Suprapubic skin (tissue), 4 donors: ENCODE measurements at regions not wholly inside any gene's neighbourhood (a gene's known extent, or its start where the extent isn't known, plus 50 kb on each side); places are given as distances from the start of the nearest gene placed in this dataset.
A peak's percentile ranks its signal among the peaks of the same experiment; 100 is the strongest.
"Not testable (repeated sequence)": the region's sequence is repeated elsewhere in the genome, so short reads cannot be mapped to it uniquely, and the experiment has no call there.

Source experiments
- DNase-seq, 2 donors: peaks; one replicate each; pipeline ENCODE4 v3.0.0-alpha.2; 2019; ENCODE audit warnings: low spot score in 2 of 2
- H3K27ac ChIP-seq: fragments of 200-600 bp; sonication (generic); one replicate; pipeline ENCODE4 v1.5.1; 2019
- H3K27me3 ChIP-seq: fragments of 200-600 bp; sonication (generic); one replicate; pipeline ENCODE4 v1.5.1; 2019
- H3K36me3 ChIP-seq: fragments of 200-600 bp; sonication (generic); one replicate; pipeline ENCODE4 v1.5.1; 2019
- H3K4me1 ChIP-seq: fragments of 200-600 bp; sonication (generic); one replicate; pipeline ENCODE4 v1.5.1; 2019
- H3K4me3 ChIP-seq: fragments of 200-600 bp; sonication (generic); one replicate; pipeline ENCODE4 v1.5.1; 2019; ENCODE audit warnings: mild to moderate bottlenecking
- H3K9me3 ChIP-seq: fragments of 200-600 bp; sonication (generic); one replicate; pipeline ENCODE4 v1.5.1; 2019
- WGBS: methylation state at CpG from one replicate; pipeline ENCODE4 v1.1.5; 2018; 5-methylcytosine and 5-hydroxymethylcytosine counted together
- TF ChIP-seq, protein P1 (sequence below), 2 donors: fragments of 200-600 bp in 1 of 2; fragments of 450-650 bp in 1 of 2; sonication (generic) in 1 of 2; IDR thresholded peaks; one replicate each; pipeline ENCODE4 v1.5.1; 2016 to 2019; ENCODE audit warnings: antibody characterized with exemption in 2 of 2, mild to moderate bottlenecking in 1 of 2, moderate library complexity in 1 of 2

DNA sequence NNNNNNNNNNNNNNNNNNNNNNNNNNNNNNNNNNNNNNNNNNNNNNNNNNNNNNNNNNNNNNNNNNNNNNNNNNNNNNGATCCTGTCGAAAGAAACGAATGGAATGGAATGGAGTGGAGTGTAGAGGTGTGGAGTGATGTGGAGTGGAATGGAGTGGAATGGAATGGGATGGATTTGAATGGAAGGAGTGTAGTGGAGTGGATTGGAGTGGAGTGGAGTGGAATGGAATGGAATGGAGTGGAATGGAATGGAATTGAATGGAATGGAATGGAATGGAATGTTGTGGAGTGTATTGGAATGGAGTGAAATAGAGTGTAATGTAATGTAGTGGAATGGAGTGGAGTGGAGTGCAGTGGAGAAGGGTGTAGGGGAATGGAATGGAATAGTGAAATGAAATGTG lies 1275.4 kb upstream of the TPTE start:
- H3K4me3 ChIP-seq, H3K27ac ChIP-seq, DNase-seq, H3K27me3 ChIP-seq, H3K36me3 ChIP-seq, H3K4me1 ChIP-seq: not testable (repeated sequence)
- peaks cover 18% of the 10 kb centered on the region for H3K9me3 ChIP-seq
- WGBS: 39% methylated on average over 2 of the region's 2 CpGs

DNA sequence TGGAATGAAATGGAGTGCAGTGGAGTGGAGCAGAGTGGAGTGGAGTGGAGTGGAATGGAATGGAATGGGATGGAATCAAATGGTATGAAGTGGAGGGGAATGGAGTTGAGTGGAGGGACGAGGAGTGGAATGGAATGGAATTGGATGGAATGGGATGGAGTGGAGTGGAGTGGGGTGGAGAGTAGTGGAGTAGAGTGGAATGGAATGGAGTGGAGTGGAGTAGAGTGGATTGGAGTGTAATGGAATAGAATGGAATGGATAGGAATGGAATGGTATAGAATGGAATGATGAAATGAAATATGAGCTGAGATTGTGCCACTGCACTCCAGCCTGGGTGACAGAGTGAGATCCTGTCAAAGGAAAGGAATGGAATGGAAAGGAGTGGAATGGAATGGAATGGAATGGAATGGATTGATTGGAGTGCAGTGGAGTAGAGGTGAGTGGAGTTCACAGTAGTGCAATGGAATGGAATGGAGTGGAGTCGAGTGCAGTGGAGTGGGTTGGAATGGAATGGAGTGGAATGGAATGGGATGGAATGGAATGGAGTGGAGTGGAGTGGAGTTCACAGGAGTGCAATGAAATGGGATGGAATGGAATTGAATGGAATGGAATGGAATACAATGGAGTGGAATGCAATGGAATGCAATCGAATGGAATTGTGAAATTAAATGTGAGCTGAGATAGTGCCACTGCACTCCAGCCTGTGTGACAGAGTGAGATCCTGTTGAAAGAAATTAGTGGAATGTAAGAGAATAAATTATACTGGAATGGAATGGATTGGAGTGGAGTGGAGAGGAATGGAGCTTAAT lies 1274.7 kb upstream of the TPTE start:
- TF ChIP-seq, protein P1, sequence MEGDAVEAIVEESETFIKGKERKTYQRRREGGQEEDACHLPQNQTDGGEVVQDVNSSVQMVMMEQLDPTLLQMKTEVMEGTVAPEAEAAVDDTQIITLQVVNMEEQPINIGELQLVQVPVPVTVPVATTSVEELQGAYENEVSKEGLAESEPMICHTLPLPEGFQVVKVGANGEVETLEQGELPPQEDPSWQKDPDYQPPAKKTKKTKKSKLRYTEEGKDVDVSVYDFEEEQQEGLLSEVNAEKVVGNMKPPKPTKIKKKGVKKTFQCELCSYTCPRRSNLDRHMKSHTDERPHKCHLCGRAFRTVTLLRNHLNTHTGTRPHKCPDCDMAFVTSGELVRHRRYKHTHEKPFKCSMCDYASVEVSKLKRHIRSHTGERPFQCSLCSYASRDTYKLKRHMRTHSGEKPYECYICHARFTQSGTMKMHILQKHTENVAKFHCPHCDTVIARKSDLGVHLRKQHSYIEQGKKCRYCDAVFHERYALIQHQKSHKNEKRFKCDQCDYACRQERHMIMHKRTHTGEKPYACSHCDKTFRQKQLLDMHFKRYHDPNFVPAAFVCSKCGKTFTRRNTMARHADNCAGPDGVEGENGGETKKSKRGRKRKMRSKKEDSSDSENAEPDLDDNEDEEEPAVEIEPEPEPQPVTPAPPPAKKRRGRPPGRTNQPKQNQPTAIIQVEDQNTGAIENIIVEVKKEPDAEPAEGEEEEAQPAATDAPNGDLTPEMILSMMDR (IDR thresholded peaks at IDR 0.05): peak in 1 of 2 donors; percentile 10
- H3K27me3 ChIP-seq, H3K27ac ChIP-seq, H3K4me3 ChIP-seq, H3K36me3 ChIP-seq, H3K4me1 ChIP-seq: not testable (repeated sequence)
- peaks cover 18% of the 10 kb centered on the region for H3K9me3 ChIP-seq
- 60% methylated on average over 3 of the region's 3 CpGs for WGBS
- DNase-seq: peak; percentile 38 to 46

DNA sequence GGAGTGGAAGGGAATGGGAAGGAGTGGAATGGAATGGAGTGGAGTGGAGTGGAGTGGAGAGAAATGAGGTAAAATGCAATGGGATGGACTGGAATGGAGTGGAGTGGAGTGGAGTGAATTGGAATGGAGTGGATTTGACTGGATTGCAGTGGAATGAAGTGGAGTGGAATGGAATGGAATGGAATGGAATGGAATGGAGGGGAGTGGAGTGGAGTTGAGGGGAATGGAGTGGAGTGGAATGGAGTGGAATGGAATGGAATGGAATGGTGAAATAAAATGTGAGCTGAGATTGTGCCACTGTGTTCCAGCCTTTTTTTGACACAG lies 1274.1 kb upstream of the TPTE start:
- H3K4me3 ChIP-seq: not testable (repeated sequence)
- peak in 1 of 2 donors; percentile 21 for DNase-seq

DNA sequence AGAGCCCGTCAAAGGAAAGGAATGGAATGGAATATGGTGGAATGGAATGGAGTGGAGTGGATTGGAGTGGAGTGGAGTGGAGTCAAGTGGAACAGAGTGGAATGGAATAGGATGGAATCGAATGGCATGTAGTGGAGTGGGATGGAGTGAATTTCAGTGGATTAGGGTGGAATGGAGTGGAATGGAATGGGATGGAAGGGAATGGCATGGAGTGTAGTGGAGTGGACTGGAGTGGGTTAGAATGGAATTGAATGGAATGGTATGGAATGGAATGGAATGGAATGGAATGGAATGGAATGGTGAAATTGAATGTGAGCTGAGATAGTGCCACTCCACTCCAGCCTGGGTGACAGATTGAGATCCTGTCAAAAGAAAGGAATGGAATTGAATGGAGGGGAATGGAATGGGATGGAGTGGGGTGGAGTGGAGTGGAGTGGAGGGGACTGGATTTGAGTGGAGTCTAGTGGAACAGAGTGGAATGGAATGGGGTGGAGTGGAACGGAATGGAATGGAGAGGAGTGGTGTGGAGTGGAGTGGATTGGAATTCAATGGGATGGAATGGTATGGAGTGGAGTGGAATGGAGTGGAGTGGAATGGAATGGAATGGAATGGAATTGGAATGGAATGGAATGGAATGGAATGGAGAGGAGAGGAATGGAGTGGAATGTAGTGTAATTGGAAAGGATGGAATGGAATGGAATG lies 1273.6 kb upstream of the TPTE start:
- not testable (repeated sequence) for H3K4me3 ChIP-seq, H3K36me3 ChIP-seq, H3K4me1 ChIP-seq, H3K27me3 ChIP-seq, H3K27ac ChIP-seq
- peak in 1 of 2 donors; percentile 60 for DNase-seq
- peaks cover 18% of the 10 kb centered on the region for H3K9me3 ChIP-seq
- 65% methylated on average over 3 of the region's 3 CpGs for WGBS

More for the DNA sequence above, 1274.1 kb upstream of the TPTE start:
- H3K9me3 ChIP-seq: peaks cover 18% of the 10 kb centered on the region
- not testable (repeated sequence) for H3K36me3 ChIP-seq, H3K27ac ChIP-seq, H3K27me3 ChIP-seq, H3K4me1 ChIP-seq
